PC-9 (cell line): ENCODE measurements at regions not wholly inside any gene's neighbourhood (a gene's known extent, or its start where the extent isn't known, plus 50 kb on each side); places are given as distances from the start of the nearest gene placed in this dataset.

Experiments
- BruUV-seq: library from RNA; stranded (reverse); fragments of 400-500 nt; replicated peaks from 2 replicates; lab custom pipeline; 2021; lab: Mats Ljungman, UMichigan
- CTCF ChIA-PET: fragments of 300-600 bp; sonication (Branson Sonifier 250); formaldehyde crosslinking; loops from one replicate; lab custom pipeline; 2022; ENCODE audit warnings: antibody characterized with exemption; lab: Charles Lee
- POLR2A ChIA-PET: fragments of 300-600 bp; sonication (Branson Sonifier 250); formaldehyde crosslinking; loops from one replicate; lab custom pipeline; 2022; ENCODE audit warnings: antibody characterized with exemption; ENCODE audit not compliant: unreplicated experiment; lab: Charles Lee
- DNase-seq, 2 experiments: peaks; one replicate each; pipeline versions ENCODE4 v3.0.0 to v3.0.0-alpha.2; 2015 to 2022; ENCODE audit warnings: mixed read lengths in 1 of 2
- H2AFZ ChIP-seq: fragments of 200-600 bp; sonication (generic); 2 replicates; pipeline ENCODE4 v1.8.1; 2017; ENCODE audit warnings: antibody characterized with exemption
- H3F3A ChIP-seq: fragments of 200-600 bp; sonication (generic); 2 replicates; pipeline ENCODE4 v1.8.1; 2017; ENCODE audit warnings: antibody characterized with exemption, mild to moderate bottlenecking, low read depth; ENCODE audit not compliant: insufficient read depth
- H3K27ac ChIP-seq: fragments of 200-600 bp; sonication (generic); 2 replicates; pipeline ENCODE4 v1.6.1; 2016; ENCODE audit warnings: mixed run types
- H3K27me3 ChIP-seq: fragments of 200-600 bp; sonication (generic); 2 replicates; pipeline ENCODE4 v1.6.1; 2016; ENCODE audit warnings: low read depth, mixed run types; ENCODE audit not compliant: insufficient read depth
- H3K36me3 ChIP-seq: fragments of 200-600 bp; sonication (generic); 2 replicates; pipeline ENCODE4 v1.6.1; 2016; ENCODE audit warnings: low read depth, mixed run types
- H3K4me1 ChIP-seq: fragments of 200-600 bp; sonication (generic); replicated peaks from 2 replicates; pipeline ENCODE4 v1.6.1; 2016; ENCODE audit warnings: mixed run types; ENCODE audit not compliant: insufficient read depth
- H3K4me2 ChIP-seq: fragments of 200-600 bp; sonication (generic); 2 replicates; pipeline ENCODE4 v1.6.1; 2017; ENCODE audit warnings: mixed run types
- H3K4me3 ChIP-seq: fragments of 200-600 bp; sonication (generic); 2 replicates; pipeline ENCODE4 v1.6.1; 2016; ENCODE audit warnings: mixed run types
- H3K79me2 ChIP-seq: fragments of 200-600 bp; sonication (generic); 2 replicates; pipeline ENCODE4 v1.6.1; 2017; ENCODE audit warnings: low read depth, mixed run types
- H3K9me2 ChIP-seq: fragments of 200-600 bp; sonication (generic); 2 replicates; pipeline ENCODE4 v1.8.1; 2017; ENCODE audit warnings: mild to moderate bottlenecking; ENCODE audit not compliant: insufficient read depth
- H3K9me3 ChIP-seq: fragments of 200-600 bp; sonication (generic); 2 replicates; pipeline ENCODE4 v1.8.1; 2016; ENCODE audit warnings: low read depth; ENCODE audit not compliant: insufficient read depth
- H4K20me1 ChIP-seq: fragments of 200-600 bp; sonication (generic); 2 replicates; pipeline ENCODE4 v1.8.1; 2017; ENCODE audit not compliant: insufficient read depth
- CTCF ChIP-seq: fragments of 200-600 bp; sonication (generic); conservative IDR thresholded peaks from 2 replicates; pipeline ENCODE4 v1.6.1; 2017; ENCODE audit warnings: mixed run types, antibody characterized with exemption, mild to moderate bottlenecking, moderate library complexity
- EZH2 ChIP-seq: fragments of 200-600 bp; sonication (generic); IDR thresholded peaks from 2 replicates; pipeline ENCODE4 v1.8.0; 2017; ENCODE audit warnings: antibody characterized with exemption, low read depth
- intact Hi-C: fragments of 100-400 bp; cut with micrococcal nuclease; formaldehyde crosslinking; loops from one replicate; pipeline ENCODE4 v1.10.0; 2022; ENCODE audit not compliant: unreplicated experiment

DNA sequence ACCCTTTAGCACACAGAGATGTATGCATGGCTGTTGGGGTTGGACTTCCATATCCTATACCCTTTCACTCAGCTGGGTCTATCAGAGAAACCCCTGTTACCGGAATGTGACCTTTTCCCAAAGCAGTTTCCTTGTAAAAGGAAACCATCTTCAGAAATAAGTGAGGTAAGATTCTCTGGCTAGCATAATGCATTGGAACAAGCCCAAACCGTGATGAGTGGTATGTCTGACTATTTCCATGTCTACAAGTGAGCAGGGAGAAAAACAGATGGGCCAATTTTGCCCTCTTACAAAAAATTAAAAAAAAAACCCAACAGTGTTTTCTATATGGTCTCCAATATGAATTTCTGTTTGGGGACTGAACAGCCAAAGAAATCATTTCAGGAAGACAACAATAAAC, 283.9 kb downstream of the SMARCA1 start:
- no TSS peak for BruUV-seq
- no peaks in the 10 kb centered on the region for H3K79me2 ChIP-seq
- no peaks in the 10 kb centered on the region for H3K27me3 ChIP-seq
- H3K9me2 ChIP-seq, result no peaks in the 10 kb centered on the region
- ChIA-PET CTCF (no interaction called here), POLR2A (no interaction called here)
- intact Hi-C loops, result no loop called here
- no peaks in the 10 kb centered on the region for H4K20me1 ChIP-seq
- DNase-seq, result no peak
- H3K36me3 ChIP-seq, result no peaks in the 10 kb centered on the region
- H3K9me3 ChIP-seq, result no peaks in the 10 kb centered on the region
- no peak for TF ChIP-seq CTCF
- TF ChIP-seq EZH2, result no peak
- H3F3A ChIP-seq, result no peaks in the 10 kb centered on the region
- no peaks in the 10 kb centered on the region for H3K4me1 ChIP-seq
- H2AFZ ChIP-seq, result no peak overlapping the region
- no peak overlapping the region for H3K4me3 ChIP-seq
- H3K4me2 ChIP-seq, result no peak overlapping the region
- no peak overlapping the region for H3K27ac ChIP-seq

- Histone ChIP-seq H3K9me3 (no peaks in the 10 kb centered on the region), H3K4me3 (no peak overlapping the region), H3K9me2 (no peaks in the 10 kb centered on the region), H3F3A (no peaks in the 10 kb centered on the region), H2AFZ (no peak overlapping the region), H3K36me3 (no peaks in the 10 kb centered on the region), H3K27ac (no peak overlapping the region), H3K4me2 (no peak overlapping the region), H3K27me3 (no peaks in the 10 kb centered on the region), H4K20me1 (no peaks in the 10 kb centered on the region), H3K79me2 (no peaks in the 10 kb centered on the region), H3K4me1 (no peaks in the 10 kb centered on the region)
- CTCF ChIA-PET, result no interaction called here
- TF ChIP-seq CTCF (no peak), EZH2 (no peak)
- POLR2A ChIA-PET, result no interaction called here
- no peak for DNase-seq
- BruUV-seq, result no TSS peak
- intact Hi-C loops, result no loop called here
Observed at GRCh38 chrX:129238011-129238410, 285.3 kb downstream of the SMARCA1 start.

DNA sequence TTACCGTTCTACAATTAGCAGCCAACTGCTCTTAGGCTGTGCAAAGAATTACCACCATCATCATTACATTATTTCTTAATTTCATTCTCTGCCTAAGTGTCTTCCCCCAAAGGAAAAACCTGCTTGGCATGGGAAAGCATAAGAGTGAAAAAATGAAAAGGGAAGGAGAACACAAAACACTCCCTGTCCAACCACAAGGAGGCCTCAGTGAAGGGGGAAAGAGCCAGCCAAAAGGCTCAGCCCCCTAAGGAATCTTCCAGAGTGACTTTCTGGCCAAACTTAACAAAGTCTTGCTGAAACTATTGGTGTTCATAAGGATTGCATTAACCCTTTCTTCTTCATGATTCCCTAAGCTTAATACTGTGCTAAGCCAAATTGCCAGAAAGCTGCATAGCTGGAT, 287.4 kb downstream of the SMARCA1 start:
- BruUV-seq, result no TSS peak
- TF ChIP-seq CTCF (no peak), EZH2 (no peak)
- Histone ChIP-seq H2AFZ (no peak overlapping the region), H4K20me1 (no peaks in the 10 kb centered on the region), H3K4me3 (no peak overlapping the region), H3K36me3 (no peaks in the 10 kb centered on the region), H3K9me2 (no peaks in the 10 kb centered on the region), H3F3A (no peaks in the 10 kb centered on the region), H3K79me2 (no peaks in the 10 kb centered on the region), H3K4me1 (no peaks in the 10 kb centered on the region), H3K27me3 (no peaks in the 10 kb centered on the region), H3K4me2 (no peak overlapping the region), H3K27ac (no peak overlapping the region), H3K9me3 (no peaks in the 10 kb centered on the region)
- DNase-seq, result no peak
- POLR2A ChIA-PET, result no interaction called here
- intact Hi-C loops, result no loop called here
- CTCF ChIA-PET, result no interaction called here
